Stimulated activated CD8-positive, alpha-beta memory T cell treated with anti-CD3 and anti-CD28 coated beads, Interleukin-2, amount 100 ng/mL, for 1 hour (primary cell): ENCODE measurements at regions not wholly inside any gene's neighbourhood (a gene's known extent, or its start where the extent isn't known, plus 50 kb on each side); places are given as distances from the start of the nearest gene placed in this dataset.
"Not testable (repeated sequence)": the region's sequence is repeated elsewhere in the genome, so short reads cannot be mapped to it uniquely, and the experiment has no call there.

Source experiments
- DNase-seq, 2 donors: peaks; one replicate each; pipeline ENCODE4 v3.0.0-alpha.2; 2020; ENCODE audit warnings: low read depth in 2 of 2

- no peak for DNase-seq
Observed at GRCh38 chr2:238722181-238722580, 125.7 kb upstream of the TWIST2 start.

GRCh38 chr2:238722883-238723282 lies 125.0 kb upstream of the TWIST2 start:
- no peak for DNase-seq

- DNase-seq: not testable (repeated sequence)
Observed at GRCh38 chr2:238723740-238724320, 124.1 kb upstream of the TWIST2 start.

- no peak for DNase-seq
Observed at GRCh38 chr2:238724728-238725127, 123.2 kb upstream of the TWIST2 start.

- DNase-seq: no peak
Observed at GRCh38 chr2:238725298-238725697, 122.6 kb upstream of the TWIST2 start.

GRCh38 chr2:238726670-238727584 lies 121.0 kb upstream of the TWIST2 start:
- no peak for DNase-seq

GRCh38 chr2:238727585-238728329 lies 120.1 kb upstream of the TWIST2 start:
- no peak for DNase-seq

GRCh38 chr2:238728330-238729260 lies 119.3 kb upstream of the TWIST2 start:
- DNase-seq: no peak

- no peak for DNase-seq
Observed at GRCh38 chr2:238729261-238729935, 118.5 kb upstream of the TWIST2 start.

GRCh38 chr2:238730001-238730669 lies 117.8 kb upstream of the TWIST2 start:
- DNase-seq: no peak

GRCh38 chr2:238730881-238731280 lies 117.0 kb upstream of the TWIST2 start:
- no peak for DNase-seq

GRCh38 chr2:238731961-238732360 lies 115.9 kb upstream of the TWIST2 start:
- no peak for DNase-seq

- no peak for DNase-seq
Observed at GRCh38 chr2:238738917-238739316, 109.0 kb upstream of the TWIST2 start.

GRCh38 chr2:238739668-238740067 lies 108.2 kb upstream of the TWIST2 start:
- DNase-seq: no peak

- no peak for DNase-seq
Observed at GRCh38 chr2:238741277-238741676, 106.6 kb upstream of the TWIST2 start.

GRCh38 chr2:238742066-238742465 lies 105.8 kb upstream of the TWIST2 start:
- no peak for DNase-seq

- no peak for DNase-seq
Observed at GRCh38 chr2:238742664-238743063, 105.2 kb upstream of the TWIST2 start.

- no peak for DNase-seq
Observed at GRCh38 chr2:238743243-238744065, 104.4 kb upstream of the TWIST2 start.

GRCh38 chr2:238744951-238745350 lies 102.9 kb upstream of the TWIST2 start:
- no peak for DNase-seq
